Neural cell (in vitro differentiated cells): ENCODE measurements at regions not wholly inside any gene's neighbourhood (a gene's known extent, or its start where the extent isn't known, plus 50 kb on each side); places are given as distances from the start of the nearest gene placed in this dataset.

Experiments
- H2AFZ ChIP-seq: fragments of 200-600, 300-800 bp; sonication (generic), shearing (Covaris generic); 2 replicates; pipeline ENCODE4 v1.6.0; 2014; ENCODE audit warnings: low read depth, mild to moderate bottlenecking, antibody characterized with exemption, low read length, moderate library complexity
- H3F3A ChIP-seq: fragments of 200-600 bp; shearing (Covaris generic); 2 replicates; pipeline ENCODE4 v1.6.1; 2016; ENCODE audit warnings: mild to moderate bottlenecking, moderate library complexity, mixed read lengths, antibody characterized with exemption, low read length; ENCODE audit not compliant: insufficient read depth, poor library complexity, severe bottlenecking
- H3K27ac ChIP-seq: fragments of 200-600, 300-800 bp; sonication (generic), shearing (Covaris generic); 2 replicates; pipeline ENCODE4 v1.5.1; 2014; ENCODE audit warnings: mild to moderate bottlenecking, low read length, moderate library complexity
- H3K27me3 ChIP-seq: fragments of 300-800, 200-600 bp; sonication (generic), shearing (Covaris generic); 2 replicates; pipeline ENCODE4 v1.6.0; 2014; ENCODE audit warnings: mild to moderate bottlenecking, low read depth, low read length, moderate library complexity; ENCODE audit not compliant: insufficient read depth
- H3K36me3 ChIP-seq: fragments of 300-800, 200-600 bp; sonication (generic), shearing (Covaris generic); 2 replicates; pipeline ENCODE4 v1.5.1; 2014; ENCODE audit warnings: mild to moderate bottlenecking, antibody characterized with exemption, low read length, moderate library complexity; ENCODE audit not compliant: insufficient read depth
- H3K4me2 ChIP-seq: fragments of 300-800, 200-600 bp; sonication (generic), shearing (Covaris generic); 2 replicates; pipeline ENCODE4 v1.6.0; 2014; ENCODE audit warnings: mild to moderate bottlenecking, low read length
- H3K4me3 ChIP-seq: fragments of 300-800, 200-600 bp; sonication (generic), shearing (Covaris generic); 2 replicates; pipeline ENCODE4 v1.5.1; 2014; ENCODE audit warnings: mild to moderate bottlenecking, low read length, moderate library complexity
- H3K79me2 ChIP-seq: fragments of 200-600 bp; shearing (Covaris generic); replicated peaks from 2 replicates; pipeline ENCODE4 v1.6.0; 2014; ENCODE audit warnings: mild to moderate bottlenecking, low read length, moderate library complexity; ENCODE audit not compliant: insufficient read depth
- H3K9ac ChIP-seq: fragments of 300-800, 200-600 bp; sonication (generic), shearing (Covaris generic); 2 replicates; pipeline ENCODE4 v1.6.1; 2016; ENCODE audit warnings: mild to moderate bottlenecking, low read length, mixed read lengths
- H3K9me2 ChIP-seq: fragments of 200-600 bp; shearing (Covaris generic); 2 replicates; pipeline ENCODE4 v1.6.1; 2016; ENCODE audit warnings: mild to moderate bottlenecking, low read length, mixed read lengths; ENCODE audit not compliant: insufficient read depth
- H3K9me3 ChIP-seq: fragments of 200-600, 300-800 bp; sonication (generic), shearing (Covaris generic); 2 replicates; pipeline ENCODE4 v1.6.1; 2016; ENCODE audit warnings: mild to moderate bottlenecking, mixed run types, low read length, moderate library complexity, mixed read lengths
- H4K20me1 ChIP-seq: fragments of 200-600 bp; shearing (Covaris generic); 2 replicates; pipeline ENCODE4 v1.6.1; 2016; ENCODE audit warnings: mild to moderate bottlenecking, mixed run types; ENCODE audit not compliant: insufficient read depth
- CTCF ChIP-seq: fragments of 450-650 bp; IDR thresholded peaks from 2 replicates; pipeline ENCODE4 v1.5.1; 2014; ENCODE audit warnings: antibody characterized with exemption, mild to moderate bottlenecking, moderate library complexity; ENCODE audit not compliant: poor library complexity, severe bottlenecking
- EP300 ChIP-seq: fragments of 450-650 bp; conservative IDR thresholded peaks from 2 replicates; pipeline ENCODE4 v1.6.1; 2014; ENCODE audit warnings: antibody characterized with exemption, mild to moderate bottlenecking, moderate library complexity; ENCODE audit not compliant: poor library complexity, severe bottlenecking
- EZH2 ChIP-seq: fragments of 200-600, 300-800 bp; shearing (Covaris generic), sonication (generic); IDR thresholded peaks from 2 replicates; pipeline ENCODE4 v1.6.1; 2014; ENCODE audit warnings: antibody characterized with exemption, low read length, borderline replicate concordance, mild to moderate bottlenecking; ENCODE audit not compliant: insufficient read depth, poor library complexity, severe bottlenecking
- MXI1 ChIP-seq: fragments of 450-650 bp; conservative IDR thresholded peaks from 2 replicates; pipeline ENCODE4 v1.6.1; 2014; ENCODE audit warnings: antibody characterized with exemption, mild to moderate bottlenecking; ENCODE audit not compliant: poor library complexity, severe bottlenecking
- POLR2AphosphoS5 ChIP-seq: IDR thresholded peaks from 2 replicates; pipeline ENCODE4 v1.6.1; 2012
- RAD21 ChIP-seq: fragments of 450-650 bp; conservative IDR thresholded peaks from 2 replicates; pipeline ENCODE4 v1.6.1; 2014; ENCODE audit warnings: antibody characterized with exemption, mild to moderate bottlenecking, moderate library complexity
- SMC3 ChIP-seq: fragments of 450-650 bp; conservative IDR thresholded peaks from 2 replicates; pipeline ENCODE4 v1.6.1; 2014; ENCODE audit warnings: antibody characterized with exemption, mild to moderate bottlenecking, moderate library complexity; ENCODE audit not compliant: poor library complexity
- TAF1 ChIP-seq: IDR thresholded peaks from 2 replicates; pipeline ENCODE4 v1.6.1; 2012; ENCODE audit warnings: low read depth
- TF ChIP-seq, protein P1 (sequence below): IDR thresholded peaks from 2 replicates; pipeline ENCODE4 v1.6.1; 2012; ENCODE audit warnings: borderline replicate concordance

DNA sequence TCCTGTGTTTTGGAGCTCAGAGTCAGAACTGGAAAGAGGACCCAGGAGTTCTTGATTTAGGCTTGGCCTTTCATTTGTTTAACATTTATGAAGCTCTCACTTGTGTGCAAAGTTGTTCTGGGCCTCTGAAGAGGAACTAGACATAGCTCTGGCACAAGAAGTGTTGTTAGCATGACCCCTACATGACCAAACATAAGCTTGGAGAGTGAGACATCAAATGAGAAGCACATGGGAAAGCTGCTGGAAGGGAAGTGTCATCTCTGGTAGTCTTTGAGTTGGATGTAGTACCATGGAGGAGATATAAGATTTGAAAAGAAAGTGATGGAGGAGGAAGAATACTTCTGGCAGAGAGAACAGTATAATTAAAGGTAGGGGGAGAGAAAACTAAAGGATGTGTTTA is 370.1 kb downstream of the ADRA2A start:
- H3K79me2 ChIP-seq, result no peaks in the 10 kb centered on the region
- H3K36me3 ChIP-seq, result no peaks in the 10 kb centered on the region
- no peaks in the 10 kb centered on the region for H3K27me3 ChIP-seq
- H4K20me1 ChIP-seq, result no peaks in the 10 kb centered on the region
- H3K27ac ChIP-seq, result no peak overlapping the region
- H3K4me2 ChIP-seq, result no peak overlapping the region
- no peaks in the 10 kb centered on the region for H3F3A ChIP-seq
- H3K9ac ChIP-seq, result no peak overlapping the region
- H2AFZ ChIP-seq, result no peak overlapping the region
- TF ChIP-seq, protein P1, sequence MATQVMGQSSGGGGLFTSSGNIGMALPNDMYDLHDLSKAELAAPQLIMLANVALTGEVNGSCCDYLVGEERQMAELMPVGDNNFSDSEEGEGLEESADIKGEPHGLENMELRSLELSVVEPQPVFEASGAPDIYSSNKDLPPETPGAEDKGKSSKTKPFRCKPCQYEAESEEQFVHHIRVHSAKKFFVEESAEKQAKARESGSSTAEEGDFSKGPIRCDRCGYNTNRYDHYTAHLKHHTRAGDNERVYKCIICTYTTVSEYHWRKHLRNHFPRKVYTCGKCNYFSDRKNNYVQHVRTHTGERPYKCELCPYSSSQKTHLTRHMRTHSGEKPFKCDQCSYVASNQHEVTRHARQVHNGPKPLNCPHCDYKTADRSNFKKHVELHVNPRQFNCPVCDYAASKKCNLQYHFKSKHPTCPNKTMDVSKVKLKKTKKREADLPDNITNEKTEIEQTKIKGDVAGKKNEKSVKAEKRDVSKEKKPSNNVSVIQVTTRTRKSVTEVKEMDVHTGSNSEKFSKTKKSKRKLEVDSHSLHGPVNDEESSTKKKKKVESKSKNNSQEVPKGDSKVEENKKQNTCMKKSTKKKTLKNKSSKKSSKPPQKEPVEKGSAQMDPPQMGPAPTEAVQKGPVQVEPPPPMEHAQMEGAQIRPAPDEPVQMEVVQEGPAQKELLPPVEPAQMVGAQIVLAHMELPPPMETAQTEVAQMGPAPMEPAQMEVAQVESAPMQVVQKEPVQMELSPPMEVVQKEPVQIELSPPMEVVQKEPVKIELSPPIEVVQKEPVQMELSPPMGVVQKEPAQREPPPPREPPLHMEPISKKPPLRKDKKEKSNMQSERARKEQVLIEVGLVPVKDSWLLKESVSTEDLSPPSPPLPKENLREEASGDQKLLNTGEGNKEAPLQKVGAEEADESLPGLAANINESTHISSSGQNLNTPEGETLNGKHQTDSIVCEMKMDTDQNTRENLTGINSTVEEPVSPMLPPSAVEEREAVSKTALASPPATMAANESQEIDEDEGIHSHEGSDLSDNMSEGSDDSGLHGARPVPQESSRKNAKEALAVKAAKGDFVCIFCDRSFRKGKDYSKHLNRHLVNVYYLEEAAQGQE, result no peak
- no peak for TF ChIP-seq TAF1
- no peak for TF ChIP-seq EZH2
- no peak for TF ChIP-seq EP300
- TF ChIP-seq SMC3, result no peak
- no peak for TF ChIP-seq MXI1
- TF ChIP-seq POLR2AphosphoS5, result no peak
- no peak for TF ChIP-seq RAD21
- no peak overlapping the region for H3K4me3 ChIP-seq
- no peaks in the 10 kb centered on the region for H3K9me3 ChIP-seq
- no peaks in the 10 kb centered on the region for H3K9me2 ChIP-seq

GRCh38 chr10:111452153-111452552 is 375.3 kb downstream of the ADRA2A start:
- no peaks in the 10 kb centered on the region for H3K9me3 ChIP-seq
- H3K4me2 ChIP-seq, result no peak overlapping the region
- no peaks in the 10 kb centered on the region for H3F3A ChIP-seq
- no peaks in the 10 kb centered on the region for H3K79me2 ChIP-seq
- H3K9ac ChIP-seq, result no peak overlapping the region
- H3K9me2 ChIP-seq, result no peaks in the 10 kb centered on the region
- no peaks in the 10 kb centered on the region for H3K36me3 ChIP-seq
- H4K20me1 ChIP-seq, result no peaks in the 10 kb centered on the region
- H3K4me3 ChIP-seq, result no peak overlapping the region
- H2AFZ ChIP-seq, result no peak overlapping the region
- no peak overlapping the region for H3K27ac ChIP-seq
- TF ChIP-seq, protein P1, result no peak
- TF ChIP-seq MXI1 (no peak), CTCF (no peak), POLR2AphosphoS5 (no peak), EZH2 (no peak), SMC3 (no peak), RAD21 (no peak), TAF1 (no peak), EP300 (no peak)
- H3K27me3 ChIP-seq, result no peaks in the 10 kb centered on the region
